Choroid plexus epithelial cell (primary cell): ENCODE measurements at regions not wholly inside any gene's neighbourhood (a gene's known extent, or its start where the extent isn't known, plus 50 kb on each side); places are given as distances from the start of the nearest gene placed in this dataset.

Source experiments
- DNase-seq: peaks from one replicate; pipeline ENCODE4 v3.0.0-alpha.2; 2010; ENCODE audit warnings: low read depth
- H3K4me3 ChIP-seq: 2 replicates; pipeline ENCODE4 v1.5.1; 2011; ENCODE audit warnings: low read depth, mild to moderate bottlenecking, control low read depth, low read length, moderate library complexity
- CTCF ChIP-seq: conservative IDR thresholded peaks from 2 replicates; pipeline ENCODE4 v1.5.1; 2011; ENCODE audit warnings: low read depth, mild to moderate bottlenecking, control low read depth, inconsistent platforms, low read length, moderate library complexity

DNA sequence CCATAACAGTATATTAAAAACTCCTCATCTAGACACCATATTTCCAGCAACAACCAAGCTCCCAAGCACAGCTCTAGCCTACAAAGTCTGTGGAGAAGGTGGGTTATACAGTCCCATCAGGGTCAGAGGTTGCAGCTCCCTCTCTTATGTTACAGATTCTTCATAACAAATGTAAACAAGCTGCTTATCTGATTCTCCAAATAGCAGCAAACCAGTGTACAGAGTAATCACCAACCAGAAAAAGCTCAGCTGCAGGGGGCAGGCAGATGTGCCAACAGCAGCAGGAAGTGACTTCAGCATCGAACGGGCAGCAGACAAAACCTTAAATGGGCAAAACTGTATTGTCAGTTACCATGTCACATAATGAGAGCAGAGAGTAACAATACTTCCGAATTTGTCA lies 52.9 kb upstream of the NABP1 start:
- H3K4me3 ChIP-seq, result no peak overlapping the region
- TF ChIP-seq CTCF, result no peak
- DNase-seq, result peak; percentile 86

DNA sequence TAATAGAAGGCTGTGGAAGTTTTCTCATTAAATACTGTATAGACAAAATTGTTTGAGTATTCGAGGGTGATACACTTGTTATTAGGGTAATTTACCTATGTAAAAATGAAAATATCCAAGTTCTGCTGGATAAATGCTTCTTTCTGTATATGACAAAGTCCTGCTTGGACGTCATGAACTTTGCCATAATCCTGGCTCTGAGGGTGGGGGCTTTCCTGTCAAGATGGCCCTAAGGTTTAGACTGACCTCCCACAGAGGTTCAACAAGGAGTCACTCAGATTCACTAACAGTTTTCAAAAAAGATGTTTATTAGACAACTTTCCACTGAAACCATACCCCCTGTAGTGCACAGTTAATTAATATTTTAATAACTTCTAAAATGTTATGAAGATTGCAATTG lies 52.5 kb upstream of the NABP1 start:
- no peak for TF ChIP-seq CTCF
- DNase-seq, result no peak
- no peak overlapping the region for H3K4me3 ChIP-seq

- TF ChIP-seq CTCF, result no peak
- H3K4me3 ChIP-seq, result no peak overlapping the region
- DNase-seq, result peak; percentile 71
Measured at GRCh38 chr2:191626497-191627151, 51.3 kb upstream of the NABP1 start.

DNA sequence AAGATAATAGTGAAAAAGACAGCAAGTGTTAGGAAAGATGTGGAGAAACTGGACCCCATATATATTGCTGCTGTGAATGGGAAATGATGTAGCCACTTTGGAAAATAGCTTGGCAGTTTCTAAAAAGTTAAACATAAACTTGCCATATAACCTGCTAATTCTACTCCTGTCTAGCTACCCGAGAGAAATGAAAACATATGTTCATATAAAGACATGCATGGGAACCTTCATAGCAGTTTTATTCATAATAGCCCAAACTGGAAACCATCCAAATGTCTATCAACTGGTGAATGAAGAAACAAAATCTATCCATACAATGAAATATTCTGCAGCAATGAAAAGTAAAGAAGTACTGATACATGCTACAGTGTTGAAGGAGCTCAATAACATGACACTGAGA lies 50.4 kb upstream of the NABP1 start:
- DNase-seq, result no peak
- TF ChIP-seq CTCF, result no peak
- H3K4me3 ChIP-seq, result no peak overlapping the region
